Hematopoietic multipotent progenitor cell treated with erythropoietin and hydrocortisone succinate and interleukin-3 and kit ligand, for 4 days (in vitro differentiated cells): ENCODE measurements at regions not wholly inside any gene's neighbourhood (a gene's known extent, or its start where the extent isn't known, plus 50 kb on each side); places are given as distances from the start of the nearest gene placed in this dataset.
A peak's percentile ranks its signal among the peaks of the same experiment; 100 is the strongest.

Source experiments
- DNase-seq: peaks from one replicate; pipeline ENCODE4 v3.0.0-alpha.2; 2015

DNA sequence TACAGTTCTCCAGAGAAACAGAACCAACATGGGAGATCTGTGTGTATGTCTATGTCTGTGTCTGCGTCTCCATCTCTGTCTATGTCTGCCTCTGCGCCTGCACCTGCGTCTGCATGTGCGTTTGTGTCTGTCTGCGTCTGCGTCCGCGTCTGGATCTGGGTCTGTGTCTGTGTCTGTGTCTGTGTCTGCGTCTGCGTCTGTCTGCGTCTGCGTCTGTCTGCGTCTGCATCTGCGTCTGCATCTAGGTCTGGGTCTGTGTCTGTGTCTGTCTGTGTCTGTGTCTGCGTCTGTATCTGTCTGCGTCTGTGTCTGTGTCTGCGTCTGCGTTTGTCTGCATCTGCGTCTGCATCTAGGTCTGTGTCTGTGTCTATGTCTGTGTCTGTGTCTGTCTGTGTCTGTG lies 53.1 kb upstream of the SLC22A11 start:
- no peak for DNase-seq

DNA sequence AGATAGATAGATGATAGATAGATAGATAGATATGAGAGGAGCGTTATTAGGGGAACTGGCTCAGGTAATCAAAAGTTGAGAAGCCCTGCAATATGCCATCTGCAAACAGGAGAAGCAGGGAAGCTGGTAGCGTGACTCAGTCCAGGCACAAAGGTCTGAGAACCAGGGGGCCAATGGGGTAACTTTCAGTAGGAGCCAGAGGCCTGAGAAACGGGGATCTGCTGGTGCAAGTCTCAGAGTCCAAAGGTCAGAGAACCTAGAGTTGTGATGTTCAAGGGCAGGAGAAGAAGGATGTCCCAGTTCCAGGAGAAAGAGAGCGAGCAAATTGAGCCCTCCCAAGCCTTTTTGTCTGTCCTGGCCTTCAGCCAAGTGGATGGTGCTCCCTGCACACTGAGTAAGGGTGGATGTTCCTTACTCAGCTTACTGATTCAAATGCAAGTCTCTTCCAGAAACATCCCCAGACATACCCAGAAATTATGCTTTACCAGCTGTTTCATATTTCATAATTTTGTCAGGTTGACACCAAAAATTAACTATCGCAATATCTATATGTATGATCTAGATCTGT lies 52.5 kb upstream of the SLC22A11 start:
- DNase-seq = peak; percentile 53

DNA sequence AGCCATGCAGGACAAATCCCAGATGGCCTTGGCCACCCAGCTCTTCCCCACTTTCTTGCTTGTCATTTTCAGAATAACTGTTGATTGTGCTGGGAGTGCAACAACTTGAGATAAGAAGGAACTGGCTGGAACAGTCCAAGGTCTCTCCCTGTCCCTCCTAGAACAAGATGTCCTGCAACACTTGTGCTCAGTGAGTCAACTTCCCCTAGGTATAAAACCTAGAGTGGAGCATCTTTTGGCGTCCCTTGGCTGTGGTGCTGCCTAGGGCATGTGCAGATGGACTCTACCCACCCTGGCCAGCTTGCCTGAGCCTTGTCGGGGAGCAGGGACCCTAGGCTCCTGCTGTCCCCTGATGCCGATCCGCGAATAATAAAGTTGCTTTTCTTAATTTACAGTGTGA lies 50.7 kb upstream of the SLC22A11 start:
- no peak for DNase-seq
